Mesendoderm (in vitro differentiated cells): ENCODE measurements at regions not wholly inside any gene's neighbourhood (a gene's known extent, or its start where the extent isn't known, plus 50 kb on each side); places are given as distances from the start of the nearest gene placed in this dataset.
"Not testable (repeated sequence)": the region's sequence is repeated elsewhere in the genome, so short reads cannot be mapped to it uniquely, and the experiment has no call there.

Source experiments
- DNase-seq: peaks from one replicate; pipeline ENCODE4 v3.0.0; 2013
- H2AK5ac ChIP-seq: 2 replicates; pipeline ENCODE4 v1.6.1; 2013; ENCODE audit warnings: low read length, inconsistent platforms
- H2BK120ac ChIP-seq: 2 replicates; pipeline ENCODE4 v1.6.1; 2013; ENCODE audit warnings: low read depth, mild to moderate bottlenecking, low read length, moderate library complexity, mixed read lengths
- H2BK15ac ChIP-seq: replicated peaks from 2 replicates; pipeline ENCODE4 v1.6.1; 2013; ENCODE audit warnings: low read depth, mild to moderate bottlenecking, moderate library complexity
- H2BK5ac ChIP-seq: 2 replicates; pipeline ENCODE4 v1.6.1; 2013; ENCODE audit warnings: low read length, inconsistent platforms
- H3K18ac ChIP-seq: 2 replicates; pipeline ENCODE4 v1.6.1; 2013; ENCODE audit warnings: mild to moderate bottlenecking, low read length, mixed read lengths
- H3K23ac ChIP-seq: one replicate; pipeline ENCODE4 v1.6.1; 2013; ENCODE audit warnings: low read length
- H3K27ac ChIP-seq: 2 replicates; pipeline ENCODE4 v1.5.1; 2013; ENCODE audit warnings: low read depth, mild to moderate bottlenecking, inconsistent platforms, low read length, moderate library complexity
- H3K27me3 ChIP-seq: 2 replicates; pipeline ENCODE4 v1.6.1; 2013; ENCODE audit warnings: low read length, control low read depth, mild to moderate bottlenecking, inconsistent platforms; ENCODE audit not compliant: insufficient read depth, poor library complexity
- H3K36me3 ChIP-seq: 2 replicates; pipeline ENCODE4 v1.6.1; 2013; ENCODE audit warnings: low read length, inconsistent platforms; ENCODE audit not compliant: control insufficient read depth, insufficient read depth
- H3K4ac ChIP-seq: one replicate; pipeline ENCODE4 v1.6.1; 2013; ENCODE audit warnings: low read depth, mild to moderate bottlenecking, low read length, moderate library complexity
- H3K4me1 ChIP-seq: 2 replicates; pipeline ENCODE4 v1.6.1; 2013; ENCODE audit warnings: low read depth, low read length, inconsistent platforms; ENCODE audit not compliant: control insufficient read depth
- H3K4me2 ChIP-seq: 2 replicates; pipeline ENCODE4 v1.6.1; 2013; ENCODE audit warnings: low read length
- H3K4me3 ChIP-seq: 2 replicates; pipeline ENCODE4 v1.5.1; 2013; ENCODE audit warnings: mild to moderate bottlenecking, low read length
- H3K56ac ChIP-seq: one replicate; pipeline ENCODE4 v1.6.1; 2013; ENCODE audit warnings: low read length
- H3K79me1 ChIP-seq: 2 replicates; pipeline ENCODE4 v1.6.1; 2013; ENCODE audit warnings: low read length, inconsistent platforms
- H3K79me2 ChIP-seq: 2 replicates; pipeline ENCODE4 v1.6.1; 2013; ENCODE audit warnings: mild to moderate bottlenecking, low read length; ENCODE audit not compliant: control insufficient read depth, insufficient read depth
- H3K9ac ChIP-seq: 2 replicates; pipeline ENCODE4 v1.6.1; 2013; ENCODE audit warnings: low read length, inconsistent platforms
- H4K5ac ChIP-seq: one replicate; pipeline ENCODE4 v1.6.1; 2013; ENCODE audit warnings: low read length
- H4K8ac ChIP-seq: one replicate; pipeline ENCODE4 v1.6.1; 2013; ENCODE audit warnings: low read depth, mild to moderate bottlenecking, control low read depth, low read length, moderate library complexity
- WGBS: extraction: QIAGEN DNeasy Blood & Tissue Kit; methylation state at CpG from one replicate; pipeline ENCODE4 v1.1.7; 2013; ENCODE audit warnings: low lambda C conversion rate, missing lambda C conversion rate; ENCODE audit not compliant: insufficient coverage; ENCODE audit errors: extremely low coverage; 5-methylcytosine and 5-hydroxymethylcytosine counted together

GRCh38 chr3:147518465-147518864 lies 109.3 kb downstream of the ZIC1 start:
- Histone ChIP-seq H3K4me2 (no peak overlapping the region), H3K27ac (no peak overlapping the region), H3K18ac (no peak overlapping the region), H3K4me1 (no peaks in the 10 kb centered on the region), H2AK5ac (no peak overlapping the region), H3K23ac (no peak overlapping the region), H3K4me3 (no peak overlapping the region), H3K79me2 (no peaks in the 10 kb centered on the region), H2BK15ac (no peak overlapping the region), H3K79me1 (no peaks in the 10 kb centered on the region), H3K36me3 (no peaks in the 10 kb centered on the region), H2BK5ac (no peak overlapping the region), H3K56ac (no peak overlapping the region), H3K9ac (no peak overlapping the region), H4K8ac (no peak overlapping the region), H3K4ac (no peak overlapping the region), H2BK120ac (no peak overlapping the region), H4K5ac (no peak overlapping the region), H3K27me3 (no peaks in the 10 kb centered on the region)
- no CpG with 5 or more reads among the region's 6 CpGs for WGBS
- no peak for DNase-seq

DNA sequence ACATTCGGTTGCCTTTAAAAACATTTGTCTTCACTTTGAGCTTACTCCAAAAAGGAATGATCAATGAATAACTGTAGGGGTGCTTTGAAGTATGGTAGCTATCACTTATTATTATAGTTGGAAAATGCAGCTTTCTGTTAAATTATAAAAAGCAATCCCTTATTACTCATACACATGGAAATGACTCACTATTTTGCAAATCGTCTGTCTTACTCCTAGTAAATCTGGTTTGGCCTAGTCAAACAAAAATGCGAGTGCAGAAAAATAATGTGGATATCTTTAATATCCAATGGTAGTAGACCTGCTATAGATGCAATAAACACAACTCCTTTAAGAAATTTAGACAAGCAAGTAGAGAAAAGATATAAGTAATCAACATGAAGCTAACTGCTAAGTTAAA lies 112.5 kb downstream of the ZIC1 start:
- Histone ChIP-seq H3K79me1 (no peaks in the 10 kb centered on the region), H3K4me2 (no peak overlapping the region), H3K4ac (no peak overlapping the region), H2BK120ac (no peak overlapping the region), H3K9ac (no peak overlapping the region), H4K8ac (no peak overlapping the region), H3K18ac (no peak overlapping the region), H3K23ac (no peak overlapping the region), H2AK5ac (no peak overlapping the region), H3K56ac (no peak overlapping the region), H3K4me1 (no peaks in the 10 kb centered on the region), H3K36me3 (no peaks in the 10 kb centered on the region), H3K79me2 (no peaks in the 10 kb centered on the region), H2BK15ac (no peak overlapping the region), H4K5ac (no peak overlapping the region), H2BK5ac (no peak overlapping the region), H3K27me3 (no peaks in the 10 kb centered on the region), H3K27ac (no peak overlapping the region), H3K4me3 (no peak overlapping the region)
- WGBS = no CpG with 5 or more reads among the region's 3 CpGs
- DNase-seq = no peak

GRCh38 chr3:147522780-147523179 lies 113.6 kb downstream of the ZIC1 start:
- H3K27me3 ChIP-seq, H3K4me1 ChIP-seq, H2AK5ac ChIP-seq, H3K36me3 ChIP-seq, H2BK120ac ChIP-seq, H3K79me2 ChIP-seq, H3K56ac ChIP-seq, H2BK15ac ChIP-seq, H3K18ac ChIP-seq, H3K4ac ChIP-seq, H3K4me3 ChIP-seq, DNase-seq, H3K9ac ChIP-seq, H3K79me1 ChIP-seq, H4K5ac ChIP-seq, H3K23ac ChIP-seq, H2BK5ac ChIP-seq, H3K27ac ChIP-seq, H3K4me2 ChIP-seq, H4K8ac ChIP-seq: not testable (repeated sequence)
- WGBS = no CpG with 5 or more reads among the region's 1 CpG

DNA sequence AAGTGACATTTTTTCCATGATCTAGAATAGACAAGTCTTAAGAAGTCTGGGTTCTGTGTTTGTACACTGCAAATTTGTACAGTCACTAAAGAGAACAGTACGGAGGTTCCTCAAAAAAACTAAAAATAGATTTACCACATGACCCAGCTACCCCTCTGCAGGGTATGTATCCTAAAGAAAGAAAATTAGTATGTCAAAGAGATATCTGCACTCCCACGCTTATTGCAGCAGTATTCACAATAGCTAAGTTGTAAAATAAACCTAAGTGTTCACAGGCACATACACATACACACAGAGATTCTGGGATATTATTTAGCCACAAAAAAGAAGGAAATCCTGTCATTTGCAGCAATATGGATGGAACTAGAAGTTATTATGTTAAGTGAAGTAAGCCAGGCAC lies 120.4 kb downstream of the ZIC1 start:
- Histone ChIP-seq H3K4me3 (no peak overlapping the region), H3K18ac (no peak overlapping the region), H4K5ac (no peak overlapping the region), H2AK5ac (no peak overlapping the region), H3K4me1 (no peaks in the 10 kb centered on the region), H2BK15ac (no peak overlapping the region), H3K36me3 (no peaks in the 10 kb centered on the region), H3K4ac (no peak overlapping the region), H3K79me2 (no peaks in the 10 kb centered on the region), H3K27me3 (no peaks in the 10 kb centered on the region), H3K56ac (no peak overlapping the region), H4K8ac (no peak overlapping the region), H3K27ac (no peak overlapping the region), H2BK5ac (no peak overlapping the region), H3K9ac (no peak overlapping the region), H2BK120ac (no peak overlapping the region), H3K79me1 (no peaks in the 10 kb centered on the region), H3K23ac (no peak overlapping the region), H3K4me2 (no peak overlapping the region)
- no CpG with 5 or more reads among the region's 2 CpGs for WGBS
- DNase-seq = no peak

DNA sequence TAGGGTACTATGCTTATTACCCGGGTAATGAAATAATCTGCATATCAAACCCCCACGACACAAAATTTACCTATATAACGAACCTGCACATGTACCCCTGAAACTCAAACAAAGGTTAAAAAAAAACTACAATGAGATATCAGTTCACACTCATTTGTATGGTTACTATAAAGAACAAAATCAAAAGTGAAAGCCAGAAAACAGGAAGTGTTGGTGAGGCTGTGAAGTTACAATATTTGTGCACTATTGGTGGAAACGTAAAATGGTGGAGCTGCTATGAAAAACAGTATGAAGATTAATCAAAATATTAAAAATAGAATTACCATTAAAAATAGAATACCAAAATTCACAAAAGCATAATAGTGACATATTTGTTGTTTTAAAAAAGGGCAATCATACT lies 128.9 kb downstream of the ZIC1 start:
- no peak for DNase-seq

GRCh38 chr3:147540921-147541320 lies 131.8 kb downstream of the ZIC1 start:
- Histone ChIP-seq H3K79me1 (no peaks in the 10 kb centered on the region), H3K27ac (no peak overlapping the region), H3K23ac (no peak overlapping the region), H3K27me3 (no peaks in the 10 kb centered on the region), H3K4me1 (no peaks in the 10 kb centered on the region), H3K18ac (no peak overlapping the region), H3K9ac (no peak overlapping the region), H4K5ac (no peak overlapping the region), H3K56ac (no peak overlapping the region), H4K8ac (no peak overlapping the region), H3K36me3 (no peaks in the 10 kb centered on the region), H2AK5ac (no peak overlapping the region), H2BK120ac (no peak overlapping the region), H3K4me3 (no peak overlapping the region), H2BK5ac (no peak overlapping the region), H2BK15ac (no peak overlapping the region), H3K4ac (no peak overlapping the region), H3K4me2 (no peak overlapping the region), H3K79me2 (no peaks in the 10 kb centered on the region)
- DNase-seq = no peak

More for the DNA sequence above, 128.9 kb downstream of the ZIC1 start:
- no peaks in the 10 kb centered on the region for H3K27me3 ChIP-seq
- no peak overlapping the region for H3K27ac ChIP-seq
- no peak overlapping the region for H3K4me2 ChIP-seq
- H4K8ac ChIP-seq = no peak overlapping the region
- no peaks in the 10 kb centered on the region for H3K79me2 ChIP-seq
- H3K9ac ChIP-seq = no peak overlapping the region
- no peak overlapping the region for H2AK5ac ChIP-seq
- no peak overlapping the region for H2BK120ac ChIP-seq
- H2BK5ac ChIP-seq = no peak overlapping the region
- WGBS = no CpG with 5 or more reads among the region's 4 CpGs
- H3K56ac ChIP-seq = no peak overlapping the region
- H3K4ac ChIP-seq = no peak overlapping the region
- no peak overlapping the region for H3K18ac ChIP-seq
- H3K23ac ChIP-seq = no peak overlapping the region
- H3K79me1 ChIP-seq = no peaks in the 10 kb centered on the region
- H3K36me3 ChIP-seq = no peaks in the 10 kb centered on the region
- H2BK15ac ChIP-seq = no peak overlapping the region
- no peak overlapping the region for H3K4me3 ChIP-seq
- no peak overlapping the region for H4K5ac ChIP-seq
- no peaks in the 10 kb centered on the region for H3K4me1 ChIP-seq
